ENCODE measurements at regions not wholly inside any gene's neighbourhood (a gene's known extent, or its start where the extent isn't known, plus 50 kb on each side); places are given as distances from the start of the nearest gene placed in this dataset.

- TF ChIP-seq EP300 (IDR thresholded peaks at IDR 0.05) (no peak), CTCF (IDR thresholded peaks at IDR 0.05) (no peak)
Measured at GRCh38 chr3:106734712-106735111, 642.5 kb upstream of the CCDC54 start.

Measured in upper lobe of left lung (tissue), 4 donors.